Retinal pigment epithelial cell (primary cell): ENCODE measurements at regions not wholly inside any gene's neighbourhood (a gene's known extent, or its start where the extent isn't known, plus 50 kb on each side); places are given as distances from the start of the nearest gene placed in this dataset.

Experiments used
- DNase-seq: peaks from one replicate; pipeline ENCODE4 v3.0.0-alpha.2; 2010; ENCODE audit warnings: low read depth
- H3K4me3 ChIP-seq: 2 replicates; pipeline ENCODE4 v1.5.1; 2011; ENCODE audit warnings: mild to moderate bottlenecking, low read length, control low read depth, moderate library complexity
- CTCF ChIP-seq: conservative IDR thresholded peaks from 2 replicates; pipeline ENCODE4 v1.5.1; 2011; ENCODE audit warnings: low read depth, low read length, control low read depth, inconsistent platforms

- no peak for DNase-seq
- H3K4me3 ChIP-seq: no peak overlapping the region
- TF ChIP-seq CTCF: no peak
Measured at GRCh38 chr14:34177466-34177865, 226.6 kb upstream of the EGLN3 start.

- no peak for TF ChIP-seq CTCF
Measured at GRCh38 chr14:34175574-34175973, 224.7 kb upstream of the EGLN3 start.

GRCh38 chr14:34174973-34175372 is 224.1 kb upstream of the EGLN3 start:
- no peak for TF ChIP-seq CTCF
- H3K4me3 ChIP-seq: no peak overlapping the region
- no peak for DNase-seq

More at GRCh38 chr14:34175574-34175973, 224.7 kb upstream of the EGLN3 start:
- no peak overlapping the region for H3K4me3 ChIP-seq
- DNase-seq: no peak

- DNase-seq: no peak
- no peak for TF ChIP-seq CTCF
- H3K4me3 ChIP-seq: no peak overlapping the region
Measured at GRCh38 chr14:34173916-34174315, 223.0 kb upstream of the EGLN3 start.

GRCh38 chr14:34172550-34173368 is 221.9 kb upstream of the EGLN3 start:
- no peak overlapping the region for H3K4me3 ChIP-seq
- DNase-seq: no peak
- TF ChIP-seq CTCF: no peak

- DNase-seq: no peak
- H3K4me3 ChIP-seq: no peak overlapping the region
- TF ChIP-seq CTCF: no peak
Measured at GRCh38 chr14:34172173-34172451, 221.2 kb upstream of the EGLN3 start.

GRCh38 chr14:34171431-34172172 is 220.7 kb upstream of the EGLN3 start:
- no peak overlapping the region for H3K4me3 ChIP-seq
- DNase-seq: no peak
- TF ChIP-seq CTCF: no peak
